Endothelial cell of umbilical vein (primary cell): ENCODE measurements at regions not wholly inside any gene's neighbourhood (a gene's known extent, or its start where the extent isn't known, plus 50 kb on each side); places are given as distances from the start of the nearest gene placed in this dataset.

Source experiments
- CTCF ChIP-seq, 2 donors: IDR thresholded peaks; 1 replicate in 1 of 2; 2 replicates in 1 of 2; pipeline ENCODE4 v1.5.1; 2011; ENCODE audit warnings: low read length in 2 of 2, mild to moderate bottlenecking in 2 of 2, moderate library complexity in 2 of 2, control low read depth in 1 of 2, inconsistent platforms in 1 of 2, low read depth in 1 of 2; ENCODE audit not compliant: insufficient read depth in 1 of 2; ENCODE audit errors: extremely low read depth in 1 of 2
- EZH2 ChIP-seq: IDR thresholded peaks from 2 replicates; pipeline ENCODE4 v1.6.1; 2012; ENCODE audit warnings: borderline replicate concordance, low read depth, mild to moderate bottlenecking, moderate library complexity, low read length, inconsistent platforms; ENCODE audit not compliant: severe bottlenecking
- POLR2A ChIP-seq: IDR thresholded peaks from 2 replicates; pipeline ENCODE4 v1.6.1; 2012; ENCODE audit warnings: low read depth, mild to moderate bottlenecking, control low read depth, low read length
- POLR2AphosphoS5 ChIP-seq: IDR thresholded peaks from 2 replicates; pipeline ENCODE4 v1.6.1; 2012; ENCODE audit warnings: low read depth, mild to moderate bottlenecking, control low read depth, low read length, moderate library complexity; ENCODE audit not compliant: insufficient read depth
- TF ChIP-seq, protein P1 (sequence below): IDR thresholded peaks from 2 replicates; pipeline ENCODE4 v1.6.1; 2011; ENCODE audit not compliant: insufficient read depth, insufficient read length

GRCh38 chr18:76252139-76252538, 242.9 kb downstream of the ZNF516 start:
- TF ChIP-seq POLR2A, result no peak
- TF ChIP-seq, protein P1, sequence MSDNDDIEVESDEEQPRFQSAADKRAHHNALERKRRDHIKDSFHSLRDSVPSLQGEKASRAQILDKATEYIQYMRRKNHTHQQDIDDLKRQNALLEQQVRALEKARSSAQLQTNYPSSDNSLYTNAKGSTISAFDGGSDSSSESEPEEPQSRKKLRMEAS, result no peak
- no peak for TF ChIP-seq CTCF (IDR thresholded peaks at IDR 0.05; ENCODE audit: extremely low read depth in 1 of 2, insufficient read depth in 1 of 2, low read depth in 1 of 2, low read length in 2 of 2)
- TF ChIP-seq POLR2AphosphoS5, result no peak
- TF ChIP-seq EZH2, result no peak
